SK-N-SH treated with all-trans-retinoic acid at 6 μM for 48 hours (cell line): ENCODE measurements at regions not wholly inside any gene's neighbourhood (a gene's known extent, or its start where the extent isn't known, plus 50 kb on each side); places are given as distances from the start of the nearest gene placed in this dataset.

Experiments
- CSRNP3 ChIP-seq: fragments of 250-450 bp; sonication (Bioruptor Pico); IDR thresholded peaks from 2 replicates; pipeline ENCODE4 v1.5.1; 2021; ENCODE audit warnings: mild to moderate bottlenecking, moderate library complexity
- PATZ1 ChIP-seq: fragments of 250-450 bp; sonication (Bioruptor Pico); IDR thresholded peaks from 2 replicates; pipeline ENCODE4 v1.8.0; 2020; ENCODE audit warnings: mild to moderate bottlenecking, moderate library complexity, borderline replicate concordance

GRCh38 chr12:97758586-97758985, 296.0 kb downstream of the RMST start:
- TF ChIP-seq PATZ1 (CRISPR knock-in tag) (no peak), CSRNP3 (CRISPR knock-in tag) (no peak)
